K562 (cell line): ENCODE measurements at regions not wholly inside any gene's neighbourhood (a gene's known extent, or its start where the extent isn't known, plus 50 kb on each side); places are given as distances from the start of the nearest gene placed in this dataset.

Experiments used
- ATAC-seq: fragments of 200-7000 bp; cut with Tn5 transposase; 3 replicates; pipeline ENCODE4 v1.9.1; 2020; ENCODE audit warnings: moderate library complexity
- BruUV-seq: library from RNA; stranded (reverse); fragments of 400-500 nt; replicated peaks from 2 replicates; lab custom pipeline; 2021; lab: Mats Ljungman, UMichigan
- CTCF ChIA-PET: fragments of 300-600 bp; formaldehyde crosslinking; extraction: SDS; loops from one replicate; lab custom pipeline; 2021; ENCODE audit warnings: low intra/inter-chr PET ratio; lab: Yijun Ruan, JAX
- POLR2A ChIA-PET: fragments of 300-600, 350-650 bp; sonication (Branson Sonifier 250); formaldehyde crosslinking; extraction: SDS; loops from one replicate; lab custom pipeline; 2021; ENCODE audit warnings: antibody characterized with exemption, inconsistent platforms; lab: Yijun Ruan, JAX
- DNase-seq, 4 experiments: peaks; one replicate each; pipeline versions ENCODE4 v3.0.0 to v3.0.0-alpha.2; 2011 to 2018; ENCODE audit warnings: low spot score in 3 of 4, mixed read lengths in 3 of 4; ENCODE audit errors: extremely low read depth in 1 of 4
- FAIRE-seq: peaks from 2 replicates; lab custom pipeline; 2011; peaks lifted over from hg19 to GRCh38; lab: Jason Lieb, UNC
- H2AFZ ChIP-seq: 2 replicates; pipeline ENCODE4 v1.6.0; 2011; ENCODE audit warnings: low read depth, low read length, control low read depth, inconsistent platforms
- H3K27ac ChIP-seq: fragments of 200-600 bp; 3 replicates; pipeline ENCODE4 v1.8.0; 2011; ENCODE audit warnings: low read depth, mild to moderate bottlenecking, control low read depth, inconsistent platforms, low read length, moderate library complexity, mixed read lengths; ENCODE audit errors: extremely low read depth
- H3K27me3 ChIP-seq, 2 experiments: fragments of 300-600 bp in 1 of 2; 2 replicates in 1 of 2; 3 replicates in 1 of 2; pipeline versions ENCODE4 v1.6.0 to v1.8.0; 2011; ENCODE audit warnings: inconsistent platforms in 2 of 2, low read length in 2 of 2, mild to moderate bottlenecking in 1 of 2, mixed read lengths in 1 of 2, moderate library complexity in 1 of 2; ENCODE audit not compliant: control insufficient read depth in 2 of 2, insufficient read depth in 2 of 2
- H3K36me3 ChIP-seq: fragments of 300-600 bp; 3 replicates; pipeline ENCODE4 v1.8.0; 2011; ENCODE audit warnings: mild to moderate bottlenecking, low read length, inconsistent platforms; ENCODE audit not compliant: control insufficient read depth, insufficient read depth
- H3K4me1 ChIP-seq, 2 experiments: fragments of 200-600 bp in 1 of 2; replicated peaks in 1 of 2; 2 replicates in 1 of 2; 3 replicates in 1 of 2; pipeline versions ENCODE4 v1.5.1 to v1.8.0; 2011; ENCODE audit warnings: inconsistent platforms in 2 of 2, low read length in 2 of 2, mild to moderate bottlenecking in 1 of 2, mixed read lengths in 1 of 2, moderate library complexity in 1 of 2; ENCODE audit not compliant: control insufficient read depth in 2 of 2, insufficient read depth in 2 of 2
- H3K4me2 ChIP-seq: 2 replicates; pipeline ENCODE4 v1.6.1; 2011; ENCODE audit warnings: low read length, control low read depth, inconsistent platforms, mixed read lengths; ENCODE audit not compliant: insufficient read depth
- H3K4me3 ChIP-seq: fragments of 200-600 bp; sonication (generic), shearing (Covaris generic); 2 replicates; pipeline ENCODE4 v1.5.1; 2016; ENCODE audit warnings: control low read depth, inconsistent platforms
- H3K79me2 ChIP-seq: fragments of 200-600 bp; 3 replicates; pipeline ENCODE4 v1.8.0; 2011; ENCODE audit warnings: low read length, inconsistent platforms; ENCODE audit not compliant: control insufficient read depth, insufficient read depth
- H3K9ac ChIP-seq, 2 experiments: 2 replicates each; pipeline versions ENCODE4 v1.6.0 to v1.6.1; 2011; ENCODE audit warnings: low read depth in 2 of 2, low read length in 2 of 2, control low read depth in 1 of 2, inconsistent platforms in 1 of 2, mild to moderate bottlenecking in 1 of 2, mixed read lengths in 1 of 2; ENCODE audit not compliant: insufficient read depth in 1 of 2
- H3K9me1 ChIP-seq: one replicate; pipeline ENCODE4 v1.6.0; 2011; ENCODE audit warnings: inconsistent platforms, mild to moderate bottlenecking, low read length, moderate library complexity; ENCODE audit not compliant: control insufficient read depth, insufficient read depth
- H3K9me3 ChIP-seq: replicated peaks from 2 replicates; pipeline ENCODE4 v1.5.1; 2011; ENCODE audit warnings: low read depth, low read length, inconsistent platforms; ENCODE audit not compliant: control insufficient read depth, insufficient read depth
- H4K20me1 ChIP-seq: replicated peaks from 2 replicates; pipeline ENCODE4 v1.6.1; 2011; ENCODE audit warnings: low read length, inconsistent platforms, mixed read lengths; ENCODE audit not compliant: control insufficient read depth, insufficient read depth
- ARNT ChIP-seq, 2 experiments: fragments of 450-650 bp; IDR thresholded peaks; 2 replicates each; pipeline ENCODE4 v1.6.1; 2016; ENCODE audit warnings: mild to moderate bottlenecking in 1 of 2
- ATF1 ChIP-seq, 2 experiments: fragments of 450-650 bp in 1 of 2; IDR thresholded peaks; 2 replicates each; pipeline ENCODE4 v1.6.1; 2016; ENCODE audit warnings: missing compliant biosample characterization in 1 of 2, missing genetic modification characterization in 1 of 2
- BRD4 ChIP-seq: fragments of 200-600 bp; sonication (generic); IDR thresholded peaks from 2 replicates; pipeline ENCODE4 v1.6.1; 2017; ENCODE audit warnings: inconsistent platforms
- CEBPB ChIP-seq: fragments of 450-650 bp; IDR thresholded peaks from 2 replicates; pipeline ENCODE4 v1.6.1; 2016; ENCODE audit warnings: missing genetic modification characterization, missing compliant biosample characterization
- EP300 ChIP-seq: IDR thresholded peaks from 2 replicates; pipeline ENCODE4 v1.6.1; 2012; ENCODE audit warnings: low read length, improper control_type of control experiment
- HNRNPUL1 ChIP-seq: fragments of 200-400 bp; formaldehyde crosslinking; IDR thresholded peaks from 2 replicates; pipeline ENCODE4 v1.6.1; 2017; ENCODE audit warnings: low read length
- ILF3 ChIP-seq: fragments of 450-650 bp; IDR thresholded peaks from 2 replicates; pipeline ENCODE4 v1.6.1; 2018; ENCODE audit warnings: antibody characterized with exemption, mild to moderate bottlenecking, moderate library complexity, borderline replicate concordance
- ILK ChIP-seq: fragments of 450-650 bp; IDR thresholded peaks from 2 replicates; pipeline ENCODE4 v1.6.1; 2016; ENCODE audit warnings: missing genetic modification characterization, low read depth, mild to moderate bottlenecking, missing compliant biosample characterization, moderate library complexity, borderline replicate concordance
- KLF16 ChIP-seq: IDR thresholded peaks from 2 replicates; pipeline ENCODE4 v1.6.1; 2016; ENCODE audit warnings: antibody characterized with exemption
- MAFF ChIP-seq: IDR thresholded peaks from 2 replicates; pipeline ENCODE4 v1.6.1; 2012; ENCODE audit warnings: low read length, improper control_type of control experiment
- PHB ChIP-seq: fragments of 250-450 bp; sonication (Bioruptor Pico); IDR thresholded peaks from 2 replicates; pipeline ENCODE4 v1.5.0; 2021
- PHF21A ChIP-seq: fragments of 450-650 bp; IDR thresholded peaks from 2 replicates; pipeline ENCODE4 v1.6.1; 2017; ENCODE audit warnings: low read depth, borderline replicate concordance
- PRPF4 ChIP-seq: fragments of 200-400 bp; formaldehyde crosslinking; IDR thresholded peaks from one replicate; pipeline ENCODE4 v1.6.1; 2017; ENCODE audit warnings: low read length, low read depth, mild to moderate bottlenecking; ENCODE audit not compliant: insufficient read depth, poor library complexity, severe bottlenecking
- RBM15 ChIP-seq: fragments of 200-400 bp; formaldehyde crosslinking; IDR thresholded peaks from 2 replicates; pipeline ENCODE4 v1.6.1; 2018; ENCODE audit warnings: mild to moderate bottlenecking, low read length, moderate library complexity; ENCODE audit not compliant: insufficient read depth
- TBP ChIP-seq: optimal IDR thresholded peaks from 2 replicates; pipeline ENCODE3; 2011; ENCODE audit warnings: low read depth, low read length, improper control_type of control experiment
- TGIF2 ChIP-seq: sonication (generic); formaldehyde crosslinking; IDR thresholded peaks from 2 replicates; pipeline ENCODE4 v1.8.1; 2022; ENCODE audit warnings: mild to moderate bottlenecking, missing genetic modification reagents, moderate library complexity
- ZZZ3 ChIP-seq: fragments of 450-650 bp; IDR thresholded peaks from 2 replicates; pipeline ENCODE4 v1.6.1; 2016; ENCODE audit warnings: antibody characterized with exemption, mild to moderate bottlenecking, moderate library complexity
- WGBS: fragments of 100-300 bp; shearing (Covaris generic); methylation state at CpG from one replicate; pipeline ENCODE4 v1.1.6; 2016; ENCODE audit warnings: low coverage, mixed read lengths; ENCODE audit not compliant: insufficient coverage; ENCODE audit errors: missing lambda C conversion rate; 5-methylcytosine and 5-hydroxymethylcytosine counted together
- in situ Hi-C: fragments of 300-500 bp; cut with MboI; formaldehyde crosslinking; loops from 4 replicates; pipeline ENCODE4 v1.15.0; 2018; ENCODE audit warnings: inconsistent platforms, mixed read lengths
- intact Hi-C: fragments of 100-400 bp; cut with micrococcal nuclease; formaldehyde crosslinking; loops from 2 replicates; pipeline ENCODE4 v1.14.2; 2022
- TF ChIP-seq, protein P1 (sequence below): fragments of 450-650 bp; formaldehyde crosslinking; IDR thresholded peaks from 2 replicates; pipeline ENCODE4 v1.4.0; 2020; ENCODE audit warnings: mild to moderate bottlenecking, mixed read lengths
- TF ChIP-seq, protein P2 (sequence below): fragments of 450-650 bp; conservative IDR thresholded peaks from 2 replicates; pipeline ENCODE4 v1.6.1; 2016; ENCODE audit warnings: missing genetic modification characterization, low read depth, mild to moderate bottlenecking, missing compliant biosample characterization, moderate library complexity

DNA sequence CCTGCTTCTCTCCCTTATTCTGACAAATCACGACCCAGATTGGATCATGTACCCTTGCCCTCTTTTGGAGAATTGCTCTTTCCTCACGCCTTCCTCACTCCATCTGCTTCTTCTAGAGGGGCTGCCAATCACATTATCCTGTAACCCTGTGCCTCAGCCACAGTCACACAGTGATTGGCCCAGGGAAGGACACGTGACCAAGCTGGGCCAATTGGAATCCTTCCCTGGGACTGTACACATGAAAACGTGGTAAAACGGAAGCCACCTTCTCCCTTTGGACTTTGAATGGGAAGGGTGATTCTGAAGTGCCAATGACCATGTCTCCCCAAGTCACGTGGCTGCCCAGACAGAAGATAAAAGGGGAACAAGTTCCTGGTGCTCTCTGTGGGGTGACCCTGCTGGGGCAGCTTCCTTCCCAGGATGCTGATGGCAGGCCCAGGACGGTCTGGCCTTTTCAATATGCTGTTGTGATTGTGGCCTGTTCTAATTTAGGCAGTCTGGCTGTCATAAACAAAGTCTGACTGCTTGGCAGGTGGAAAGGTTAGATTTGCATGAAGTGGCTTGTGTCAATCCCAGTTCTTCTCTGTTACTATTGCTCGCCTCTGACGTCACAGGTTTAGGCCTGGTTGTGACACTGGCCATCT lies 92.9 kb downstream of the UBIAD1 start:
- CTCF ChIA-PET, result no interaction called here
- peak in 3 of 4 experiments; percentile 48 to 65 (median 57) for DNase-seq
- H3K79me2 ChIP-seq, result no peaks in the 10 kb centered on the region
- H3K4me3 ChIP-seq, result no peak overlapping the region
- H3K9ac ChIP-seq, result no peak overlapping the region
- 0 out of 2 replicates have a peak, but pooled peaks cover 2% of the 10 kb centered on the region for H3K9me3 ChIP-seq
- BruUV-seq, result no TSS peak
- intact Hi-C loops (loop anchor here (2.0 kb wide), 1 partner anchor 125 kb away; no protein-coding TSS in a partner anchor), in situ Hi-C loops (no loop called here)
- no peak for ATAC-seq
- POLR2A ChIA-PET, result no interaction called here
- no peaks in the 10 kb centered on the region for H3K9me1 ChIP-seq
- no peaks in the 10 kb centered on the region for H3K36me3 ChIP-seq
- no peak for FAIRE-seq
- 5% methylated on average over 9 of the region's 9 CpGs for WGBS
- H3K4me1 ChIP-seq, result peaks cover 0 to 3% of the 10 kb centered on the region in 2 experiments; a peak in 1 of 5 replicates
- H4K20me1 ChIP-seq, result no peaks in the 10 kb centered on the region
- H3K4me2 ChIP-seq, result no peak overlapping the region
- no peak overlapping the region for H3K27ac ChIP-seq
- peaks cover 25 to 52% of the 10 kb centered on the region in 2 experiments; a peak in 4 of 5 replicates for H3K27me3 ChIP-seq
- no peak overlapping the region for H2AFZ ChIP-seq
- no peak for TF ChIP-seq ILF3
- TF ChIP-seq PRPF4, result no peak
- TF ChIP-seq EP300, result no peak
- 0 out of 2 replicates have a peak, but pooled peaks have one; percentile 24 for TF ChIP-seq PHF21A
- no peak for TF ChIP-seq CEBPB (tag)
- no peak for TF ChIP-seq KLF16
- TF ChIP-seq BRD4, result no peak
- no peak for TF ChIP-seq ATF1 (CRISPR knock-in tag; IDR thresholded peaks at IDR 0.05)
- TF ChIP-seq ATF1 (tag; IDR thresholded peaks at IDR 0.05), result peak; percentile 38; the same call in 1 of the 2 replicates
- TF ChIP-seq, protein P1, sequence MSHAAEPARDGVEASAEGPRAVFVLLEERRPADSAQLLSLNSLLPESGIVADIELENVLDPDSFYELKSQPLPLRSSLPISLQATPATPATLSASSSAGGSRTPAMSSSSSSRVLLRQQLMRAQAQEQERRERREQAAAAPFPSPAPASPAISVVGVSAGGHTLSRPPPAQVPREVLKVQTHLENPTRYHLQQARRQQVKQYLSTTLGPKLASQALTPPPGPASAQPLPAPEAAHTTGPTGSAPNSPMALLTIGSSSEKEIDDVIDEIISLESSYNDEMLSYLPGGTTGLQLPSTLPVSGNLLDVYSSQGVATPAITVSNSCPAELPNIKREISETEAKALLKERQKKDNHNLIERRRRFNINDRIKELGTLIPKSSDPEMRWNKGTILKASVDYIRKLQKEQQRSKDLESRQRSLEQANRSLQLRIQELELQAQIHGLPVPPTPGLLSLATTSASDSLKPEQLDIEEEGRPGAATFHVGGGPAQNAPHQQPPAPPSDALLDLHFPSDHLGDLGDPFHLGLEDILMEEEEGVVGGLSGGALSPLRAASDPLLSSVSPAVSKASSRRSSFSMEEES (CRISPR knock-in tag), result peak; percentile 42; the same call in 1 of the 2 replicates
- no peak for TF ChIP-seq ILK (tag)
- no peak for TF ChIP-seq TGIF2 (CRISPR knock-in tag)
- TF ChIP-seq, protein P2, sequence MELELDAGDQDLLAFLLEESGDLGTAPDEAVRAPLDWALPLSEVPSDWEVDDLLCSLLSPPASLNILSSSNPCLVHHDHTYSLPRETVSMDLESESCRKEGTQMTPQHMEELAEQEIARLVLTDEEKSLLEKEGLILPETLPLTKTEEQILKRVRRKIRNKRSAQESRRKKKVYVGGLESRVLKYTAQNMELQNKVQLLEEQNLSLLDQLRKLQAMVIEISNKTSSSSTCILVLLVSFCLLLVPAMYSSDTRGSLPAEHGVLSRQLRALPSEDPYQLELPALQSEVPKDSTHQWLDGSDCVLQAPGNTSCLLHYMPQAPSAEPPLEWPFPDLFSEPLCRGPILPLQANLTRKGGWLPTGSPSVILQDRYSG, result no peak
- TF ChIP-seq RBM15, result no peak
- no peak for TF ChIP-seq MAFF
- no peak for TF ChIP-seq TBP
- no peak for TF ChIP-seq ZZZ3
- TF ChIP-seq PHB (CRISPR knock-in tag), result no peak
- TF ChIP-seq HNRNPUL1, result no peak
- TF ChIP-seq ARNT (IDR thresholded peaks at IDR 0.05), result no peak
